Lower leg skin (tissue), 3 donors: ENCODE measurements at regions not wholly inside any gene's neighbourhood (a gene's known extent, or its start where the extent isn't known, plus 50 kb on each side); places are given as distances from the start of the nearest gene placed in this dataset.

ENCODE experiments used
- POLR2A ChIP-seq, 2 donors: fragments of 450-650 bp; IDR thresholded peaks; one replicate each; pipeline ENCODE4 v1.6.1; 2016 to 2017; ENCODE audit warnings: antibody characterized with exemption in 2 of 2, mild to moderate bottlenecking in 1 of 2, moderate library complexity in 1 of 2
- TF ChIP-seq, protein P1 (sequence below), 3 donors: fragments of 450-650 bp; IDR thresholded peaks; one replicate each; pipeline ENCODE4 v1.5.1; 2016; ENCODE audit warnings: antibody characterized with exemption in 3 of 3, mild to moderate bottlenecking in 3 of 3, moderate library complexity in 2 of 3

DNA sequence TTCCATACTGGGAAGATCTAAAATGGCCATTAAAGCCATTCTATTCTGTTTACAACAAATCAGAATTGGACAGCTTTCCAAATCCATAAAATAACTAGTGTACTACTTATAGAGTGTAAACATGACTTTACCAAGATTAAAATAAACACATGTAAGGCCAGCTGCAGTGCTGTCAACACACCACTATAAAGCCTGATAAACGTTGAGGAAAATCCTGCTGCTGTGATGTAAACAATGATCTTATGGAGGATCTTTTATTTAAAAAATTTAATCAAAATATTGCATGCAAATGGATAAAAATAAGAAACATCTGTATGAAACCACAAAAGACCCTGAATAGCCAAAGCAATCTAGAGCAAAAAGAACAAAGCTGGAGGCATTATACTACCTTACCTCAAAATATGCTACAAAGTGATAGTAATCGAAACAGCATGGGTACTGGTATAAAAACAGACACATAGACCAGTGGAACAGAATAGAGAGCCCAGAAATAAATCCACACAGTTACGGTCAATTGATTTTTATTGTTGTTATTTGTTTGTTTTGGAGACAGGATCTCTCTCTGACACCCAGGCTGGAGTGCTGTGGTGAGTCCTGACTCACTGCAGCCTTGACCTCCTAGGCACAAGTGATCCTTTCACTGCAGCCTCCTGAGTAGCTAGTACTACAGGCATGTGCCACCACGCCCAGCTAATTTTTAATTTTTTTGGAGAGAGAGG, 428.8 kb upstream of the C2CD4B start:
- TF ChIP-seq, protein P1, sequence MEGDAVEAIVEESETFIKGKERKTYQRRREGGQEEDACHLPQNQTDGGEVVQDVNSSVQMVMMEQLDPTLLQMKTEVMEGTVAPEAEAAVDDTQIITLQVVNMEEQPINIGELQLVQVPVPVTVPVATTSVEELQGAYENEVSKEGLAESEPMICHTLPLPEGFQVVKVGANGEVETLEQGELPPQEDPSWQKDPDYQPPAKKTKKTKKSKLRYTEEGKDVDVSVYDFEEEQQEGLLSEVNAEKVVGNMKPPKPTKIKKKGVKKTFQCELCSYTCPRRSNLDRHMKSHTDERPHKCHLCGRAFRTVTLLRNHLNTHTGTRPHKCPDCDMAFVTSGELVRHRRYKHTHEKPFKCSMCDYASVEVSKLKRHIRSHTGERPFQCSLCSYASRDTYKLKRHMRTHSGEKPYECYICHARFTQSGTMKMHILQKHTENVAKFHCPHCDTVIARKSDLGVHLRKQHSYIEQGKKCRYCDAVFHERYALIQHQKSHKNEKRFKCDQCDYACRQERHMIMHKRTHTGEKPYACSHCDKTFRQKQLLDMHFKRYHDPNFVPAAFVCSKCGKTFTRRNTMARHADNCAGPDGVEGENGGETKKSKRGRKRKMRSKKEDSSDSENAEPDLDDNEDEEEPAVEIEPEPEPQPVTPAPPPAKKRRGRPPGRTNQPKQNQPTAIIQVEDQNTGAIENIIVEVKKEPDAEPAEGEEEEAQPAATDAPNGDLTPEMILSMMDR (IDR thresholded peaks at IDR 0.05): no peak
- no peak for TF ChIP-seq POLR2A (IDR thresholded peaks at IDR 0.05)
